ENCODE measurements at regions not wholly inside any gene's neighbourhood (a gene's known extent, or its start where the extent isn't known, plus 50 kb on each side); places are given as distances from the start of the nearest gene placed in this dataset.

GRCh38 chr10:43749145-43749576 is 100.5 kb upstream of the ZNF32 start:
- no peaks in the 10 kb centered on the region for H3K36me3 ChIP-seq (ENCODE audit: control insufficient read depth, insufficient read depth, low read length)
- no peak overlapping the region for H3K4me3 Mint-ChIP-seq (ENCODE audit: unreplicated experiment)
- CTCF ChIA-PET: no interaction called here
- 0 out of 2 replicates have a peak, but pooled peaks cover 3% of the 10 kb centered on the region for H3K27me3 ChIP-seq (replicated peaks; ENCODE audit: control insufficient read depth, insufficient read depth, low read length)
- no peaks in the 10 kb centered on the region for H3K9me3 Mint-ChIP-seq (ENCODE audit: unreplicated experiment)
- H3K9me3 ChIP-seq: no peaks in the 10 kb centered on the region
- no peak for DNase-seq
- H3K27ac Mint-ChIP-seq (ENCODE audit: unreplicated experiment): no peak overlapping the region
- no peaks in the 10 kb centered on the region for H3K4me1 ChIP-seq
- POLR2A ChIA-PET: no interaction called here
- no peak overlapping the region for H3K4me3 ChIP-seq (ENCODE audit: low read depth, low read length)
- no peaks in the 10 kb centered on the region for H3K36me3 Mint-ChIP-seq (ENCODE audit: insufficient read depth, unreplicated experiment)
- peaks cover 24% of the 10 kb centered on the region for H3K27me3 Mint-ChIP-seq (ENCODE audit: insufficient read depth, unreplicated experiment)
- TF ChIP-seq, protein P1, sequence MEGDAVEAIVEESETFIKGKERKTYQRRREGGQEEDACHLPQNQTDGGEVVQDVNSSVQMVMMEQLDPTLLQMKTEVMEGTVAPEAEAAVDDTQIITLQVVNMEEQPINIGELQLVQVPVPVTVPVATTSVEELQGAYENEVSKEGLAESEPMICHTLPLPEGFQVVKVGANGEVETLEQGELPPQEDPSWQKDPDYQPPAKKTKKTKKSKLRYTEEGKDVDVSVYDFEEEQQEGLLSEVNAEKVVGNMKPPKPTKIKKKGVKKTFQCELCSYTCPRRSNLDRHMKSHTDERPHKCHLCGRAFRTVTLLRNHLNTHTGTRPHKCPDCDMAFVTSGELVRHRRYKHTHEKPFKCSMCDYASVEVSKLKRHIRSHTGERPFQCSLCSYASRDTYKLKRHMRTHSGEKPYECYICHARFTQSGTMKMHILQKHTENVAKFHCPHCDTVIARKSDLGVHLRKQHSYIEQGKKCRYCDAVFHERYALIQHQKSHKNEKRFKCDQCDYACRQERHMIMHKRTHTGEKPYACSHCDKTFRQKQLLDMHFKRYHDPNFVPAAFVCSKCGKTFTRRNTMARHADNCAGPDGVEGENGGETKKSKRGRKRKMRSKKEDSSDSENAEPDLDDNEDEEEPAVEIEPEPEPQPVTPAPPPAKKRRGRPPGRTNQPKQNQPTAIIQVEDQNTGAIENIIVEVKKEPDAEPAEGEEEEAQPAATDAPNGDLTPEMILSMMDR (IDR thresholded peaks at IDR 0.05; ENCODE audit: insufficient read depth in 1 of 2, low read depth in 1 of 2, low read length in 1 of 2, severe bottlenecking in 1 of 2, unreplicated experiment in 1 of 2): no peak
- intact Hi-C loops (cut with micrococcal nuclease; ENCODE audit: unreplicated experiment): no loop called here
- peaks cover 7% of the 10 kb centered on the region for H3K4me1 Mint-ChIP-seq (ENCODE audit: low read depth, unreplicated experiment)
- no TSS peak for BruUV-seq (replicated peaks)

GRCh38 chr10:43748560-43748959 is 99.9 kb upstream of the ZNF32 start:
- H3K36me3 Mint-ChIP-seq (ENCODE audit: insufficient read depth, unreplicated experiment): no peaks in the 10 kb centered on the region

GRCh38 chr10:43746906-43747305 is 98.2 kb upstream of the ZNF32 start:
- POLR2A ChIA-PET: no interaction called here
- H3K27ac Mint-ChIP-seq (ENCODE audit: unreplicated experiment): no peak overlapping the region

More at GRCh38 chr10:43748560-43748959, 99.9 kb upstream of the ZNF32 start:
- Histone ChIP-seq H3K4me1 (no peaks in the 10 kb centered on the region), H3K27me3 (replicated peaks; ENCODE audit: control insufficient read depth, insufficient read depth, low read length) (0 out of 2 replicates have a peak, but pooled peaks cover 3% of the 10 kb centered on the region), H3K4me3 (ENCODE audit: low read depth, low read length) (no peak overlapping the region), H3K9me3 (no peaks in the 10 kb centered on the region), H3K36me3 (ENCODE audit: control insufficient read depth, insufficient read depth, low read length) (no peaks in the 10 kb centered on the region)
- Mint-ChIP-seq H3K9me3 (ENCODE audit: unreplicated experiment) (no peaks in the 10 kb centered on the region), H3K4me1 (ENCODE audit: low read depth, unreplicated experiment) (peaks cover 7% of the 10 kb centered on the region), H3K27me3 (ENCODE audit: insufficient read depth, unreplicated experiment) (peaks cover 24% of the 10 kb centered on the region), H3K27ac (ENCODE audit: unreplicated experiment) (no peak overlapping the region), H3K4me3 (ENCODE audit: unreplicated experiment) (no peak overlapping the region)
- POLR2A ChIA-PET: no interaction called here
- TF ChIP-seq, protein P1 (IDR thresholded peaks at IDR 0.05; ENCODE audit: insufficient read depth in 1 of 2, low read depth in 1 of 2, low read length in 1 of 2, severe bottlenecking in 1 of 2, unreplicated experiment in 1 of 2): no peak
- DNase-seq: no peak
- intact Hi-C loops (cut with micrococcal nuclease; ENCODE audit: unreplicated experiment): no loop called here
- BruUV-seq (replicated peaks): no TSS peak
- CTCF ChIA-PET: no interaction called here

More at GRCh38 chr10:43746906-43747305, 98.2 kb upstream of the ZNF32 start:
- H3K9me3 ChIP-seq: no peaks in the 10 kb centered on the region
- intact Hi-C loops (cut with micrococcal nuclease; ENCODE audit: unreplicated experiment): no loop called here
- no TSS peak for BruUV-seq (replicated peaks)
- H3K36me3 Mint-ChIP-seq (ENCODE audit: insufficient read depth, unreplicated experiment): no peaks in the 10 kb centered on the region
- CTCF ChIA-PET: no interaction called here
- DNase-seq: no peak
- no peak overlapping the region for H3K4me3 ChIP-seq (ENCODE audit: low read depth, low read length)
- no peak overlapping the region for H3K4me3 Mint-ChIP-seq (ENCODE audit: unreplicated experiment)
- H3K9me3 Mint-ChIP-seq (ENCODE audit: unreplicated experiment): no peaks in the 10 kb centered on the region
- H3K27me3 ChIP-seq (replicated peaks; ENCODE audit: control insufficient read depth, insufficient read depth, low read length): 0 out of 2 replicates have a peak, but pooled peaks cover 3% of the 10 kb centered on the region
- no peaks in the 10 kb centered on the region for H3K36me3 ChIP-seq (ENCODE audit: control insufficient read depth, insufficient read depth, low read length)
- peaks cover 33% of the 10 kb centered on the region for H3K27me3 Mint-ChIP-seq (ENCODE audit: insufficient read depth, unreplicated experiment)
- TF ChIP-seq, protein P1 (IDR thresholded peaks at IDR 0.05; ENCODE audit: insufficient read depth in 1 of 2, low read depth in 1 of 2, low read length in 1 of 2, severe bottlenecking in 1 of 2, unreplicated experiment in 1 of 2): no peak
- peaks cover 7% of the 10 kb centered on the region for H3K4me1 Mint-ChIP-seq (ENCODE audit: low read depth, unreplicated experiment)
- H3K4me1 ChIP-seq: no peaks in the 10 kb centered on the region
